Thyroid gland (tissue), 4 donors: ENCODE measurements at regions not wholly inside any gene's neighbourhood (a gene's known extent, or its start where the extent isn't known, plus 50 kb on each side); places are given as distances from the start of the nearest gene placed in this dataset.

Experiments
- DNase-seq, 2 donors: peaks; one replicate each; pipeline ENCODE4 v3.0.0-alpha.2; 2019
- H3K27ac ChIP-seq, 3 donors: fragments of 200-600 bp; sonication (generic); 1 replicate in 2 of 3; 2 replicates in 1 of 3; pipeline ENCODE4 v1.5.1; 2016 to 2019; ENCODE audit warnings: mild to moderate bottlenecking in 1 of 3, moderate library complexity in 1 of 3
- H3K27me3 ChIP-seq: fragments of 200-600 bp; sonication (generic); one replicate; pipeline ENCODE4 v1.5.1; 2019
- H3K36me3 ChIP-seq, 2 donors: fragments of 200-600 bp; sonication (generic); one replicate each; pipeline ENCODE4 v1.5.1; 2016 to 2019
- H3K4me1 ChIP-seq, 2 donors: fragments of 200-600 bp; sonication (generic); one replicate each; pipeline ENCODE4 v1.5.1; 2017 to 2019
- H3K4me3 ChIP-seq, 3 donors: fragments of 200-600 bp; sonication (generic); replicated peaks in 1 of 3; 1 replicate in 2 of 3; 2 replicates in 1 of 3; pipeline ENCODE4 v1.5.1; 2016; ENCODE audit warnings: mild to moderate bottlenecking in 1 of 3
- H3K9me3 ChIP-seq: fragments of 200-600 bp; sonication (generic); one replicate; pipeline ENCODE4 v1.5.1; 2017
- CTCF ChIP-seq, 6 experiments: fragments of 200-600 bp in 3 of 6; fragments of 450-650 bp in 3 of 6; sonication (generic) in 3 of 6; IDR thresholded peaks; one replicate each; pipeline ENCODE4 v1.5.1; 2016 to 2019; ENCODE audit warnings: antibody characterized with exemption in 6 of 6, mild to moderate bottlenecking in 2 of 6, inconsistent platforms in 1 of 6, moderate library complexity in 1 of 6
- POLR2A ChIP-seq, 2 donors: fragments of 450-650 bp; IDR thresholded peaks; one replicate each; pipeline ENCODE4 v1.6.1; 2017; ENCODE audit warnings: antibody characterized with exemption in 2 of 2, mild to moderate bottlenecking in 2 of 2, moderate library complexity in 1 of 2
- WGBS, 2 donors: methylation state at CpG; one replicate each; pipeline ENCODE4 v1.1.5; 2017; 5-methylcytosine and 5-hydroxymethylcytosine counted together
- intact Hi-C: fragments of 100-400 bp; cut with DNase I; formaldehyde crosslinking; loops from one replicate; pipeline ENCODE4 v1.15.1; 2023

- WGBS, 2 donors: 65 to 74% methylated on average over 1 of the region's 1 CpG
- Histone ChIP-seq H3K4me3 (no peak overlapping the region), H3K9me3 (no peaks in the 10 kb centered on the region), H3K27ac (no peak overlapping the region), H3K27me3 (no peaks in the 10 kb centered on the region), H3K4me1 (no peaks in the 10 kb centered on the region), H3K36me3 (no peaks in the 10 kb centered on the region)
- no peak for DNase-seq
- TF ChIP-seq POLR2A (IDR thresholded peaks at IDR 0.05): no peak
- TF ChIP-seq CTCF (IDR thresholded peaks at IDR 0.05): no peak
- intact Hi-C loops: no loop called here
Measured at GRCh38 chr4:23674694-23675093, 215.2 kb downstream of the PPARGC1A start.

- H3K9me3 ChIP-seq: no peaks in the 10 kb centered on the region
- intact Hi-C loops: no loop called here
- H3K36me3 ChIP-seq: no peaks in the 10 kb centered on the region
- 89 to 92% methylated on average over 3 of the region's 3 CpGs for WGBS, 2 donors
- no peak overlapping the region for H3K4me3 ChIP-seq
- H3K27ac ChIP-seq: no peak overlapping the region
- no peaks in the 10 kb centered on the region for H3K27me3 ChIP-seq
- TF ChIP-seq POLR2A (IDR thresholded peaks at IDR 0.05): no peak
- DNase-seq: no peak
- no peaks in the 10 kb centered on the region for H3K4me1 ChIP-seq
Measured at GRCh38 chr4:23667659-23668058, 222.2 kb downstream of the PPARGC1A start.

- H3K4me3 ChIP-seq: no peak overlapping the region
- no peak for TF ChIP-seq POLR2A (IDR thresholded peaks at IDR 0.05)
- TF ChIP-seq CTCF (IDR thresholded peaks at IDR 0.05): no peak
- H3K27ac ChIP-seq: no peak overlapping the region
- no peak for DNase-seq
- H3K9me3 ChIP-seq: no peaks in the 10 kb centered on the region
- H3K27me3 ChIP-seq: no peaks in the 10 kb centered on the region
- no peaks in the 10 kb centered on the region for H3K4me1 ChIP-seq
- 92 to 94% methylated on average over 2 of the region's 2 CpGs for WGBS, 2 donors
- intact Hi-C loops: no loop called here
- no peaks in the 10 kb centered on the region for H3K36me3 ChIP-seq
Measured at GRCh38 chr4:23660865-23661264, 229.0 kb downstream of the PPARGC1A start.

- intact Hi-C loops: no loop called here
- 73 to 74% methylated on average over 1 of the region's 1 CpG for WGBS, 2 donors
- no peak for TF ChIP-seq POLR2A (IDR thresholded peaks at IDR 0.05)
- TF ChIP-seq CTCF (IDR thresholded peaks at IDR 0.05): no peak
- Histone ChIP-seq H3K4me1 (no peaks in the 10 kb centered on the region), H3K27me3 (no peaks in the 10 kb centered on the region), H3K27ac (no peak overlapping the region), H3K36me3 (no peaks in the 10 kb centered on the region), H3K9me3 (no peaks in the 10 kb centered on the region), H3K4me3 (no peak overlapping the region)
- DNase-seq: no peak
Measured at GRCh38 chr4:23654791-23655190, 235.1 kb downstream of the PPARGC1A start.

GRCh38 chr4:23648854-23649596 is 240.8 kb downstream of the PPARGC1A start:
- no peak for DNase-seq
- no peaks in the 10 kb centered on the region for H3K27me3 ChIP-seq
- H3K36me3 ChIP-seq: no peaks in the 10 kb centered on the region
- intact Hi-C loops: no loop called here
- H3K4me1 ChIP-seq: no peaks in the 10 kb centered on the region
- 91 to 93% methylated on average over 7 of the region's 7 CpGs for WGBS, 2 donors
- H3K27ac ChIP-seq: no peak overlapping the region
- no peak overlapping the region for H3K4me3 ChIP-seq
- H3K9me3 ChIP-seq: no peaks in the 10 kb centered on the region
- no peak for TF ChIP-seq POLR2A (IDR thresholded peaks at IDR 0.05)
- no peak for TF ChIP-seq CTCF (IDR thresholded peaks at IDR 0.05)
